OCI-LY7 (cell line): ENCODE measurements at regions not wholly inside any gene's neighbourhood (a gene's known extent, or its start where the extent isn't known, plus 50 kb on each side); places are given as distances from the start of the nearest gene placed in this dataset.

ENCODE experiments used
- BruUV-seq: library from RNA; stranded (reverse); fragments of 400-500 nt; replicated peaks from 2 replicates; lab custom pipeline; 2021; lab: Mats Ljungman, UMichigan
- CTCF ChIA-PET: fragments of 300-600 bp; sonication (Branson Sonifier 250); formaldehyde crosslinking; loops from one replicate; lab custom pipeline; 2022; ENCODE audit warnings: antibody characterized with exemption; ENCODE audit not compliant: unreplicated experiment; lab: Charles Lee
- POLR2A ChIA-PET: fragments of 300-600 bp; sonication (Branson Sonifier 250); formaldehyde crosslinking; loops from one replicate; lab custom pipeline; 2022; ENCODE audit warnings: antibody characterized with exemption; lab: Charles Lee
- DNase-seq: peaks from one replicate; pipeline ENCODE4 v3.0.0-alpha.2; 2015; ENCODE audit warnings: low spot score
- H2AFZ ChIP-seq: fragments of 200-600 bp; sonication (generic), shearing (Covaris generic); 2 replicates; pipeline ENCODE4 v1.6.1; 2014; ENCODE audit warnings: mild to moderate bottlenecking, antibody characterized with exemption, low read length, moderate library complexity
- H3K27ac ChIP-seq: fragments of 200-600 bp; sonication (generic); 2 replicates; pipeline ENCODE4 v1.5.1; 2014; ENCODE audit warnings: mixed run types, low read depth, mild to moderate bottlenecking, moderate library complexity, low read length, inconsistent platforms; ENCODE audit not compliant: poor library complexity, severe bottlenecking
- H3K36me3 ChIP-seq: fragments of 200-600 bp; sonication (generic); 2 replicates; pipeline ENCODE4 v1.6.1; 2014; ENCODE audit warnings: mild to moderate bottlenecking, antibody characterized with exemption, low read length, moderate library complexity, mixed read lengths; ENCODE audit not compliant: insufficient read depth
- H3K4me1 ChIP-seq: fragments of 200-600 bp; sonication (generic); 2 replicates; pipeline ENCODE4 v1.5.1; 2014; ENCODE audit warnings: mild to moderate bottlenecking, low read length; ENCODE audit not compliant: insufficient read depth, poor library complexity, severe bottlenecking
- H3K4me2 ChIP-seq: fragments of 200-600 bp; sonication (generic); 2 replicates; pipeline ENCODE4 v1.6.1; 2014; ENCODE audit warnings: mild to moderate bottlenecking, low read length
- H3K4me3 ChIP-seq: fragments of 200-600 bp; sonication (generic); 2 replicates; pipeline ENCODE4 v1.5.1; 2014; ENCODE audit warnings: mild to moderate bottlenecking, low read depth, low read length; ENCODE audit not compliant: poor library complexity, severe bottlenecking
- H3K79me2 ChIP-seq: fragments of 200-600 bp; sonication (generic); 2 replicates; pipeline ENCODE4 v1.6.1; 2016; ENCODE audit warnings: low read depth, mild to moderate bottlenecking, low read length, moderate library complexity, mixed read lengths; ENCODE audit not compliant: insufficient read depth
- H3K9me2 ChIP-seq: fragments of 200-600 bp; sonication (generic); 2 replicates; pipeline ENCODE4 v1.6.1; 2016; ENCODE audit warnings: mild to moderate bottlenecking, low read length, mixed read lengths; ENCODE audit not compliant: insufficient read depth
- H3K9me3 ChIP-seq: fragments of 200-600 bp; sonication (generic); 2 replicates; pipeline ENCODE4 v1.6.1; 2014; ENCODE audit warnings: mild to moderate bottlenecking, mixed run types, low read length, mixed read lengths
- H4K20me1 ChIP-seq: fragments of 200-600 bp; sonication (generic); 2 replicates; pipeline ENCODE4 v1.6.1; 2014; ENCODE audit warnings: mild to moderate bottlenecking, antibody characterized with exemption, low read length, moderate library complexity, mixed read lengths; ENCODE audit not compliant: insufficient read depth
- CTCF ChIP-seq: fragments of 200-600 bp; sonication (generic); conservative IDR thresholded peaks from 2 replicates; pipeline ENCODE4 v1.5.1; 2014; ENCODE audit warnings: mild to moderate bottlenecking, antibody characterized with exemption, low read length, moderate library complexity, mixed read lengths
- EZH2phosphoT487 ChIP-seq: fragments of 200-600 bp; sonication (generic); IDR thresholded peaks from 2 replicates; pipeline ENCODE4 v1.6.1; 2018; ENCODE audit warnings: low read depth, borderline replicate concordance, mild to moderate bottlenecking, mixed run types, antibody characterized with exemption, low read length, moderate library complexity, mixed read lengths
- intact Hi-C: fragments of 100-400 bp; cut with micrococcal nuclease; formaldehyde crosslinking; loops from one replicate; pipeline ENCODE4 v1.10.0; 2022; ENCODE audit not compliant: unreplicated experiment

DNA sequence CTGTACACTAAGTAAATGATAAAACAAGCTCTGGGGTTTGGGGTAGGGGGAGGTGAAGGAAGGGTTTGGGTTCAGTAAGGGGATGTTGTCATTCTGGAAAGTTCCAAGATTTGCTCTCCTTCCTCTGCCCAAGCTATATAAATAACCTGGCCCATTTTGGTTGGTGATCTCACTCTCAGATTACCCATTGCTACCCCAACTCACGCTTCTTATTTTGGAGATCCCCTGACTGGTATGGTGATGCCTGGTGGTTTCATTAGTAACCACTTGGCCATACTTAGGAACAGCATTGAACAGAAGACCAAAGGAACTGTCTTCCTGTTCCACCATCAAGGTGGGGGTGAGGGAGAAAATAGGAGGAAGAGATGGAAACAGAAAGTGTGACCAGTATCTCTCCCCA lies 259.6 kb upstream of the TBX3 start:
- no peaks in the 10 kb centered on the region for H3K79me2 ChIP-seq
- H3K4me2 ChIP-seq: no peak overlapping the region
- TF ChIP-seq EZH2phosphoT487: no peak
- no peak for TF ChIP-seq CTCF
- no peaks in the 10 kb centered on the region for H4K20me1 ChIP-seq
- no peaks in the 10 kb centered on the region for H3K9me3 ChIP-seq
- BruUV-seq: no TSS peak
- no peak overlapping the region for H3K4me3 ChIP-seq
- CTCF ChIA-PET: no interaction called here
- no peaks in the 10 kb centered on the region for H3K36me3 ChIP-seq
- H3K27ac ChIP-seq: no peak overlapping the region
- DNase-seq: no peak
- no peaks in the 10 kb centered on the region for H3K9me2 ChIP-seq
- H2AFZ ChIP-seq: no peak overlapping the region
- H3K4me1 ChIP-seq: no peaks in the 10 kb centered on the region
- intact Hi-C loops: no loop called here
- POLR2A ChIA-PET: no interaction called here

GRCh38 chr12:114938487-114939210 lies 254.7 kb upstream of the TBX3 start:
- Histone ChIP-seq H3K36me3 (no peaks in the 10 kb centered on the region), H3K4me2 (no peak overlapping the region), H3K79me2 (no peaks in the 10 kb centered on the region), H3K27ac (no peak overlapping the region), H3K4me3 (no peak overlapping the region), H4K20me1 (no peaks in the 10 kb centered on the region), H3K9me3 (no peaks in the 10 kb centered on the region), H2AFZ (no peak overlapping the region), H3K9me2 (no peaks in the 10 kb centered on the region), H3K4me1 (no peaks in the 10 kb centered on the region)
- TF ChIP-seq CTCF (no peak), EZH2phosphoT487 (no peak)
- BruUV-seq: no TSS peak
- DNase-seq: no peak
- ChIA-PET POLR2A (interaction anchor here (0.8 kb wide), 1 partner anchor 157 kb away, joined by 3 read pairs; no protein-coding TSS in a partner anchor), CTCF (no interaction called here)
- intact Hi-C loops: no loop called here
